ENCODE measurements at regions not wholly inside any gene's neighbourhood (a gene's known extent, or its start where the extent isn't known, plus 50 kb on each side); places are given as distances from the start of the nearest gene placed in this dataset.

- no peak for TF ChIP-seq YY1 (IDR thresholded peaks at IDR 0.05; ENCODE audit: insufficient read depth, insufficient read length)
- no peak for TF ChIP-seq SUZ12 (IDR thresholded peaks at IDR 0.05; ENCODE audit: extremely low read depth, insufficient read depth, insufficient read length)
These were observed 371.8 kb downstream of the IL20RB start for GRCh38 chr3:137329594-137329993.

Data from NT2/D1 (cell line).